Lung (tissue), 11 donors: ENCODE measurements at regions not wholly inside any gene's neighbourhood (a gene's known extent, or its start where the extent isn't known, plus 50 kb on each side); places are given as distances from the start of the nearest gene placed in this dataset.

Source experiments
- ATAC-seq: fragments of 200-7000 bp; cut with Tn5 transposase; one replicate; pipeline ENCODE4 v1.9.1; 2020; ENCODE audit warnings: moderate number of reproducible peaks; ENCODE audit not compliant: insufficient read depth, low FRiP score
- DNase-seq, 3 donors: peaks; one replicate each; pipeline ENCODE4 v3.0.0-alpha.2; 2013 to 2017
- H3K27ac ChIP-seq, 2 donors: one replicate each; pipeline ENCODE4 v1.5.1; 2013; ENCODE audit warnings: mild to moderate bottlenecking in 2 of 2, moderate library complexity in 2 of 2, control low read depth in 1 of 2, inconsistent platforms in 1 of 2, low read depth in 1 of 2, low read length in 1 of 2
- H3K27me3 ChIP-seq, 3 donors: one replicate each; pipeline ENCODE4 v1.5.1; 2013; ENCODE audit warnings: low read length in 2 of 3; ENCODE audit not compliant: control insufficient read depth in 3 of 3, insufficient read depth in 3 of 3
- H3K36me3 ChIP-seq, 4 donors: one replicate each; pipeline ENCODE4 v1.5.1; 2013; ENCODE audit warnings: low read length in 4 of 4, mild to moderate bottlenecking in 1 of 4, moderate library complexity in 1 of 4; ENCODE audit not compliant: control insufficient read depth in 4 of 4, insufficient read depth in 4 of 4
- H3K4me1 ChIP-seq, 5 donors: one replicate each; pipeline ENCODE4 v1.5.1; 2013; ENCODE audit warnings: low read length in 5 of 5, mild to moderate bottlenecking in 2 of 5, moderate library complexity in 1 of 5; ENCODE audit not compliant: control insufficient read depth in 5 of 5, insufficient read depth in 5 of 5
- H3K4me3 ChIP-seq: one replicate; pipeline ENCODE4 v1.5.1; 2013; ENCODE audit warnings: mild to moderate bottlenecking, control low read depth, moderate library complexity
- H3K9ac ChIP-seq, 2 donors: one replicate each; pipeline ENCODE4 v1.5.1; 2013; ENCODE audit warnings: low read length in 2 of 2, control low read depth in 1 of 2; ENCODE audit not compliant: insufficient read depth in 1 of 2
- H3K9me3 ChIP-seq, 4 donors: one replicate each; pipeline ENCODE4 v1.5.1; 2013; ENCODE audit warnings: low read length in 3 of 4, mild to moderate bottlenecking in 1 of 4, moderate library complexity in 1 of 4; ENCODE audit not compliant: control insufficient read depth in 4 of 4, insufficient read depth in 3 of 4
- WGBS, 2 donors: extraction: QIAGEN DNeasy Blood & Tissue Kit; methylation state at CpG; one replicate each; pipeline ENCODE4 v1.1.7; 2013; 5-methylcytosine and 5-hydroxymethylcytosine counted together
- TF ChIP-seq, protein P1 (sequence below): IDR thresholded peaks from 2 replicates; pipeline ENCODE4 v1.5.1; 2012; ENCODE audit warnings: mild to moderate bottlenecking; ENCODE audit errors: control extremely low read depth, extremely low read depth
- donor health status: control.
- donor health status: control.
- donor health status: Bipolar disorder and iron deficiency.
- donor health status: healthy.
- donor health status: DM: yes; HTN: yes; CAD: no.

DNA sequence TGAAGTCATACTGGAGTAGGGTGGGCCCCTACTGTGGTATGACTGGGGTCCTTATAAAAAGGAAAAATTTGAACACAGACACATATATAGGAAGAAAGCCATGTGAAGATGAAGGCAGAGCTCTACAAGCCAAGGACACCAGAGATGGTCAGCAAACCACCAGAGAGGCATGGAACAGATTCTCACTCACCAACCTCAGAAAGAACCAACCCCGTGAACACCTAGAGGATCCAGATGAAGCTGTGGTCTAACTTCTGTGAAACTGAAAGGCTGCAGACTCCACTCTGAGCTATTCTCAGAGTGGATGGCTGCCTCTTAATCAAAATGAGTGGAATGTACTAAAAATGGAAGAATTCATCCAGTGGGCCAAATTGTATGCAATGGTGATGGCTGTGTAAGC lies 149.6 kb downstream of the ABCA8 start:
- DNase-seq (no peak), ATAC-seq (no peak)
- no peak overlapping the region for H3K27ac ChIP-seq
- H3K9ac ChIP-seq, result no peak overlapping the region
- H3K9me3 ChIP-seq, result no peaks in the 10 kb centered on the region
- no peak overlapping the region for H3K4me3 ChIP-seq
- WGBS, 2 donors, result 83 to 94% methylated on average over 1 of the region's 1 CpG
- TF ChIP-seq, protein P1, sequence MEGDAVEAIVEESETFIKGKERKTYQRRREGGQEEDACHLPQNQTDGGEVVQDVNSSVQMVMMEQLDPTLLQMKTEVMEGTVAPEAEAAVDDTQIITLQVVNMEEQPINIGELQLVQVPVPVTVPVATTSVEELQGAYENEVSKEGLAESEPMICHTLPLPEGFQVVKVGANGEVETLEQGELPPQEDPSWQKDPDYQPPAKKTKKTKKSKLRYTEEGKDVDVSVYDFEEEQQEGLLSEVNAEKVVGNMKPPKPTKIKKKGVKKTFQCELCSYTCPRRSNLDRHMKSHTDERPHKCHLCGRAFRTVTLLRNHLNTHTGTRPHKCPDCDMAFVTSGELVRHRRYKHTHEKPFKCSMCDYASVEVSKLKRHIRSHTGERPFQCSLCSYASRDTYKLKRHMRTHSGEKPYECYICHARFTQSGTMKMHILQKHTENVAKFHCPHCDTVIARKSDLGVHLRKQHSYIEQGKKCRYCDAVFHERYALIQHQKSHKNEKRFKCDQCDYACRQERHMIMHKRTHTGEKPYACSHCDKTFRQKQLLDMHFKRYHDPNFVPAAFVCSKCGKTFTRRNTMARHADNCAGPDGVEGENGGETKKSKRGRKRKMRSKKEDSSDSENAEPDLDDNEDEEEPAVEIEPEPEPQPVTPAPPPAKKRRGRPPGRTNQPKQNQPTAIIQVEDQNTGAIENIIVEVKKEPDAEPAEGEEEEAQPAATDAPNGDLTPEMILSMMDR, result no peak
- H3K27me3 ChIP-seq, result no peaks in the 10 kb centered on the region
- H3K4me1 ChIP-seq, result peaks cover 0 to 18% (median 0%) of the 10 kb centered on the region in 5 donors
- no peaks in the 10 kb centered on the region for H3K36me3 ChIP-seq

DNA sequence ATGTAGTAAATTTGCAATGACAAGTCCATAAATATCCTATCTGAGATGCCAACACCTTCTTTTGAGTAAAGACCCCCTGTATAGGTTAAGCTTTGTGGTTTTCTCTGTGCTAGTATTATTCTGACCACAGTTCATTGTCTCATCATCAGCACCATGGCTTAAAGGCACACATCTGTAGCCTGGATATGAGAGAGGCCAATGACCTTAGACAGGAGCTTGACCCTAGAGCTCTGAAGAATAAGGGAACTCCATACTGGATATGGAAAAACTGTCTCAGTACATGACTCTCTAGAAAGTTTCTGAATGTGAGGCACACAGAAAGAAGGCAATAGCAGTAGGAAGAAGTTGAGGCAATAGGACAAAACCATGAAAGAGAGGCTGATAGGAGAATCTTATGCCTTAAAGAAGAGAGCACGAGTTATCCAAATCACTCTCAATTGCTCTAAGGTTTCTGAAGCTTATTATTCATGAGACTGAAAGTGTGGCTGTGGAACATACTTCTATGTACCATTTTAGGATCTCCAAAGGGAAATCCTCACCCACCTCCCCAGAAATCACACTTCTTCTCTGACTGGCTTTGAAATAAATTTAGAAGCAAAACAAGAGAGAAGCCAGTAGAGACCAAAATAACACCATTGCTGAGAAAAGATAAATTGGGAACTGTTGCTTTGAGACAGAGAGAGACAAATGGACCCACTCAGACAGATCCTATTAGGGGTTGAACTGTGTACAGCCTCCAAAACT lies 150.2 kb downstream of the ABCA8 start:
- H3K9ac ChIP-seq, result no peak overlapping the region
- H3K27me3 ChIP-seq, result no peaks in the 10 kb centered on the region
- ATAC-seq (no peak), DNase-seq (no peak)
- H3K9me3 ChIP-seq, result no peaks in the 10 kb centered on the region
- TF ChIP-seq, protein P1, result no peak
- H3K4me1 ChIP-seq, result peaks cover 0 to 18% (median 0%) of the 10 kb centered on the region in 5 donors
- no peaks in the 10 kb centered on the region for H3K36me3 ChIP-seq
- H3K27ac ChIP-seq, result no peak overlapping the region
- H3K4me3 ChIP-seq, result no peak overlapping the region
- WGBS, 2 donors, result 96 to 98% methylated on average over 1 of the region's 1 CpG

DNA sequence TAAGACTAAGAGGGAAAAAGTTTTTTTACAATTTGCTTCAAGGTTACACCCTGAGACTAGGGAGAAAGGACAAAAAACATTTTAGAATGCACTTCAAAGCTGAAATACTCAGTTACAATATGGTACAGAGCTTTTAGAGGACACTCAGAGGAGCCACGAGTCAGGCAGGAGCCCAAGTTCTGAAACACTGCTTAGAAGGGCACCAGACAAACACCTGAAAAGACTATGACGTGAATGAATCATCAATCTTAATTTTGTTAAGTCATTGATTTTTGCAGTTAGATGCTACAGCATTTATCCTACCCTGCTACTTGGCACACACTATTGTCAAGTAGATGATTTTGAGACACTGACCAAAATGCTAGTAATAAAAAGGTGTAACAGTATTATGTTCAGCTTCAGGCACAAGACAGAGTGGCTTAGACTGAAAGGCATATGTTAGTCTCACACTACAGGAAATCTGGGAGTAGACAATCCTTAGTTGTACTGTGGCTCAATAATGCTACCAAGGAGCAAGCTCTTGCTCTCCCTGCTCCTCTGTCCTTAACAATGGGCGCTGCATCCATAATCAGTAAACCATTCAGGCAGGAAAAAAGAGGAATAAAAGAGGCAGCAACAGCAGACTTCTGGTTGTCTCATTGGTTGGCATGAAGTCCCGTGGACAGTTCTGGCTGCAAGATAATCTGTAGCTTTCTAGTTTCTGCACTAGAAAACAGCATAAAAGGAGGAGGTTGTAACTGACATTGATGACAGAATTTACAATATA lies 151.8 kb downstream of the ABCA8 start:
- Histone ChIP-seq H3K27me3 (no peaks in the 10 kb centered on the region), H3K9me3 (no peaks in the 10 kb centered on the region), H3K4me3 (no peak overlapping the region), H3K9ac (no peak overlapping the region), H3K4me1 (peaks cover 0 to 11% (median 0%) of the 10 kb centered on the region in 5 donors), H3K27ac (no peak overlapping the region), H3K36me3 (no peaks in the 10 kb centered on the region)
- DNase-seq (no peak), ATAC-seq (no peak)
- 68 to 77% methylated on average over 4 of the region's 4 CpGs for WGBS, 2 donors
- TF ChIP-seq, protein P1, result no peak
